GM23248 (cell line): ENCODE measurements at regions not wholly inside any gene's neighbourhood (a gene's known extent, or its start where the extent isn't known, plus 50 kb on each side); places are given as distances from the start of the nearest gene placed in this dataset.

Experiments used
- EZH2 ChIP-seq: fragments of 200-600 bp; sonication (generic); IDR thresholded peaks from 2 replicates; pipeline ENCODE4 v1.6.1; 2018; ENCODE audit warnings: antibody characterized with exemption, mild to moderate bottlenecking; ENCODE audit not compliant: insufficient read depth, poor library complexity, severe bottlenecking
- EZH2phosphoT487 ChIP-seq: fragments of 200-600 bp; sonication (generic); IDR thresholded peaks from 2 replicates; pipeline ENCODE4 v1.6.1; 2018; ENCODE audit warnings: antibody characterized with exemption, moderate library complexity, mild to moderate bottlenecking, low read depth; ENCODE audit not compliant: insufficient read depth

- TF ChIP-seq EZH2 (no peak), EZH2phosphoT487 (no peak)
Observed at GRCh38 chr6:151185148-151185547, 54.6 kb upstream of the AKAP12 start.
